OCI-LY1 (cell line): ENCODE measurements at regions not wholly inside any gene's neighbourhood (a gene's known extent, or its start where the extent isn't known, plus 50 kb on each side); places are given as distances from the start of the nearest gene placed in this dataset.

Experiments used
- H2AFZ ChIP-seq: fragments of 200-600 bp; sonication (generic), shearing (Covaris generic); 2 replicates; pipeline ENCODE4 v1.6.0; 2014; ENCODE audit warnings: antibody characterized with exemption, mild to moderate bottlenecking, low read length
- H3F3A ChIP-seq: fragments of 200-600 bp; sonication (generic), shearing (Covaris generic); 2 replicates; pipeline ENCODE4 v1.6.0; 2014; ENCODE audit warnings: mild to moderate bottlenecking, antibody characterized with exemption, low read length, moderate library complexity; ENCODE audit not compliant: insufficient read depth
- H3K27ac ChIP-seq: fragments of 200-600 bp; sonication (generic); 2 replicates; pipeline ENCODE4 v1.5.1; 2014; ENCODE audit warnings: low read length, mixed run types, mild to moderate bottlenecking, low read depth; ENCODE audit not compliant: poor library complexity, severe bottlenecking
- H3K27me3 ChIP-seq: fragments of 200-600 bp; sonication (generic); 2 replicates; pipeline ENCODE4 v1.6.0; 2014; ENCODE audit warnings: antibody characterized with exemption, mild to moderate bottlenecking, low read length, moderate library complexity; ENCODE audit not compliant: insufficient read depth
- H3K36me3 ChIP-seq: fragments of 200-600 bp; sonication (generic); 2 replicates; pipeline ENCODE4 v1.6.1; 2014; ENCODE audit warnings: mild to moderate bottlenecking, antibody characterized with exemption, low read length, moderate library complexity, mixed read lengths; ENCODE audit not compliant: insufficient read depth
- H3K4me1 ChIP-seq: fragments of 200-600 bp; sonication (generic); 2 replicates; pipeline ENCODE4 v1.5.1; 2014; ENCODE audit warnings: mild to moderate bottlenecking, low read length, moderate library complexity; ENCODE audit not compliant: insufficient read depth, severe bottlenecking
- H3K4me2 ChIP-seq: fragments of 200-600 bp; sonication (generic), shearing (Covaris generic); 2 replicates; pipeline ENCODE4 v1.6.1; 2014; ENCODE audit warnings: low read length
- H3K4me3 ChIP-seq: fragments of 200-600 bp; sonication (generic); 2 replicates; pipeline ENCODE4 v1.5.1; 2014; ENCODE audit warnings: low read length, low read depth, mild to moderate bottlenecking, mixed read lengths; ENCODE audit not compliant: poor library complexity, severe bottlenecking
- H3K79me2 ChIP-seq: fragments of 200-600 bp; shearing (Covaris generic); 2 replicates; pipeline ENCODE4 v1.6.1; 2016; ENCODE audit warnings: mixed run types, low read length, mixed read lengths; ENCODE audit not compliant: insufficient read depth
- H3K9ac ChIP-seq: fragments of 200-600 bp; sonication (generic), shearing (Covaris generic); 2 replicates; pipeline ENCODE4 v1.6.1; 2014; ENCODE audit warnings: mild to moderate bottlenecking, low read length, mixed read lengths
- H3K9me2 ChIP-seq: fragments of 200-600 bp; sonication (generic), shearing (Covaris generic); 2 replicates; pipeline ENCODE4 v1.6.1; 2014; ENCODE audit warnings: low read depth, mild to moderate bottlenecking, low read length, mixed read lengths
- H3K9me3 ChIP-seq: fragments of 200-600 bp; shearing (Covaris generic); 2 replicates; pipeline ENCODE4 v1.6.1; 2014; ENCODE audit warnings: low read length, mixed read lengths
- H4K20me1 ChIP-seq: fragments of 200-600 bp; sonication (generic), shearing (Covaris generic); 2 replicates; pipeline ENCODE4 v1.6.0; 2016; ENCODE audit warnings: mild to moderate bottlenecking, low read length; ENCODE audit not compliant: insufficient read depth
- EZH2 ChIP-seq: fragments of 200-600 bp; sonication (generic), shearing (Covaris generic); IDR thresholded peaks from 2 replicates; pipeline ENCODE4 v1.8.0; 2017; ENCODE audit warnings: borderline replicate concordance, mixed run types, mild to moderate bottlenecking, antibody characterized with exemption, low read length, moderate library complexity, mixed read lengths
- TF ChIP-seq, protein P1 (sequence below): fragments of 200-600 bp; sonication (generic), shearing (Covaris generic); IDR thresholded peaks from 2 replicates; pipeline ENCODE4 v1.5.1; 2017; ENCODE audit warnings: mild to moderate bottlenecking, antibody characterized with exemption, low read length, moderate library complexity, mixed read lengths

DNA sequence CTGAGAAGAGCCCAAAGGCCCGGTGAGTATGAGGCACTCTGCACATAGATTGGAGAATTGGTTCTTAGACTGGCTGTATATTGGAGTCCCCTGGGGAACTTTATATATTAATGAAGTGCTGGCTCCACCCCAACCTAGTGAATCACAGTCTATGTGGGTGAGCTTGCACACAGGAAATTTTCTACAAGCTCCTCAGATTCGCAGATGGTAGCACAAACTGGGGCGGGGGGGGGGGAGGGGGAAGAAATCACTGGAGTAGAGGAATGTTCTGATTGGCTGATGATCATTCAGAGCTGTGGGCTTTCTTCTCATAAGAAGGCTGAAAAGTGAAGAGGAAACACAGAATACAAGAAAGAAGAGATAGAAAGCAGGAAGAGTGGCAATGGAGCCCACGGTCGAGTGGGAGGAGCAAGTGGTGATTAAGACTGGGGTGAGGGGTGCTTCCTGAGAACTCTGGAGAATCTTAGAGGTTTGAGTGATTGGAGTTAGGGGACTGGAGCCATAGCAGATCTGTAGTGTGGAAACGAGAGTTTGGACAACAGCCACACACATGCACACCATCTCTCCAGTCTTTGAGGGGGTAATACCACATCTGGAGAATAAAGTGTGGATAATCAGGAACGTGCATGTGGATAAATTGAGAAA, 465.9 kb upstream of the DAB1 start:
- Histone ChIP-seq H2AFZ (no peak overlapping the region), H3K9me3 (no peaks in the 10 kb centered on the region), H3K4me3 (no peak overlapping the region), H4K20me1 (no peaks in the 10 kb centered on the region), H3K27me3 (no peaks in the 10 kb centered on the region), H3K79me2 (no peaks in the 10 kb centered on the region), H3K36me3 (no peaks in the 10 kb centered on the region), H3K9ac (no peak overlapping the region), H3K4me2 (no peak overlapping the region), H3F3A (no peaks in the 10 kb centered on the region), H3K27ac (no peak overlapping the region), H3K9me2 (no peaks in the 10 kb centered on the region), H3K4me1 (no peaks in the 10 kb centered on the region)
- TF ChIP-seq, protein P1, sequence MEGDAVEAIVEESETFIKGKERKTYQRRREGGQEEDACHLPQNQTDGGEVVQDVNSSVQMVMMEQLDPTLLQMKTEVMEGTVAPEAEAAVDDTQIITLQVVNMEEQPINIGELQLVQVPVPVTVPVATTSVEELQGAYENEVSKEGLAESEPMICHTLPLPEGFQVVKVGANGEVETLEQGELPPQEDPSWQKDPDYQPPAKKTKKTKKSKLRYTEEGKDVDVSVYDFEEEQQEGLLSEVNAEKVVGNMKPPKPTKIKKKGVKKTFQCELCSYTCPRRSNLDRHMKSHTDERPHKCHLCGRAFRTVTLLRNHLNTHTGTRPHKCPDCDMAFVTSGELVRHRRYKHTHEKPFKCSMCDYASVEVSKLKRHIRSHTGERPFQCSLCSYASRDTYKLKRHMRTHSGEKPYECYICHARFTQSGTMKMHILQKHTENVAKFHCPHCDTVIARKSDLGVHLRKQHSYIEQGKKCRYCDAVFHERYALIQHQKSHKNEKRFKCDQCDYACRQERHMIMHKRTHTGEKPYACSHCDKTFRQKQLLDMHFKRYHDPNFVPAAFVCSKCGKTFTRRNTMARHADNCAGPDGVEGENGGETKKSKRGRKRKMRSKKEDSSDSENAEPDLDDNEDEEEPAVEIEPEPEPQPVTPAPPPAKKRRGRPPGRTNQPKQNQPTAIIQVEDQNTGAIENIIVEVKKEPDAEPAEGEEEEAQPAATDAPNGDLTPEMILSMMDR: no peak
- TF ChIP-seq EZH2: no peak

DNA sequence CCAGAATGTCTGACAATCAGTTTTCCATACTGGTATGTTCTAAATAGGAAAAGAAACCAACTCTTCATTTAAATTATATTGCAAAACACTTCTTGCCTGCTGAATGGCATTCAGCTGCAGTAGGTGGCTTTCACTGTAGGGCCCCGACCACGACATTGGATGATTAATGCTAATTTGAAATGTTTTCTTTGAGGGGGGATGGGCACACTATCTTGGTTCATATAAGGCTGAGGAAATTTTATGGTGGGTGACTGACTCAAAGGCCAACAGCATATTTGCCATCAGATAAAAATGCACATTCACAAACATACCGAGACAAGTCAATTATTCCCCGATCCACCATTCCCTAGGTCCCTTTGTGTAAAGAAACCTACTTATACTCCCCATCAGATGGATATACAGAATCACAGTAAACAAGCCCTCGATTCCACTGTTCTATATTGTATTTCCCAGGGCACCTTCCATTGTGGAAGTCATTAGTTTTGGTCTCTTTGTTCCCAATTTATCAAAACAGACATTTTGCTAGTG, 464.2 kb upstream of the DAB1 start:
- Histone ChIP-seq H3K9me3 (no peaks in the 10 kb centered on the region), H3K9me2 (no peaks in the 10 kb centered on the region), H3K4me3 (no peak overlapping the region), H3K36me3 (no peaks in the 10 kb centered on the region), H4K20me1 (no peaks in the 10 kb centered on the region), H3K9ac (no peak overlapping the region), H3K4me2 (no peak overlapping the region), H3K4me1 (no peaks in the 10 kb centered on the region), H3K79me2 (no peaks in the 10 kb centered on the region), H3F3A (no peaks in the 10 kb centered on the region), H3K27me3 (no peaks in the 10 kb centered on the region), H2AFZ (no peak overlapping the region), H3K27ac (no peak overlapping the region)
- TF ChIP-seq, protein P1: no peak
- no peak for TF ChIP-seq EZH2

DNA sequence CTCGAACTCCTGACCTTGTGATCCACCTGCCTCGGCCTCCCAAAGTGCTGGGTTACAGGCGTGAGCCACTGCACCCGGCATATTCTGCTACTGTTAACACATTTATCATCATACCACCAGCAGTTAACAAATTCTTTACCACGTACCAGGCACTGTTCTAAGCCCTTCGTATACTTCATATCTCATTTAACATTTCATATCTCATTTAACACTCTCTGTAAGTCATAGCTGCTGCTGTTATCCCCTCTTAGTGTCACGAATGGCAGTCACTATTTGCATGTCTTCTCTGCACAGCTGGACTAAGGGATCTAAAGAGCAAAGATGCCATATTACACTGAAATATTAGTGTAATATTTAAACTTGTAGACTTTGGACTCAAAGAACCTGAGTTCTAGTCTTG, 462.5 kb upstream of the DAB1 start:
- TF ChIP-seq EZH2: no peak
- TF ChIP-seq, protein P1: no peak
- Histone ChIP-seq H3K27ac (no peak overlapping the region), H3K4me1 (no peaks in the 10 kb centered on the region), H4K20me1 (no peaks in the 10 kb centered on the region), H3K79me2 (no peaks in the 10 kb centered on the region), H3K36me3 (no peaks in the 10 kb centered on the region), H2AFZ (no peak overlapping the region), H3K9ac (no peak overlapping the region), H3K9me2 (no peaks in the 10 kb centered on the region), H3K27me3 (no peaks in the 10 kb centered on the region), H3K4me2 (no peak overlapping the region), H3F3A (no peaks in the 10 kb centered on the region), H3K4me3 (no peak overlapping the region), H3K9me3 (no peaks in the 10 kb centered on the region)
